SK-N-SH treated with all-trans-retinoic acid at 6 μM for 48 hours (cell line): ENCODE measurements at regions not wholly inside any gene's neighbourhood (a gene's known extent, or its start where the extent isn't known, plus 50 kb on each side); places are given as distances from the start of the nearest gene placed in this dataset.

Experiments used
- ATAC-seq: fragments of 200-7000 bp; cut with Tn5 transposase; 3 replicates; pipeline ENCODE4 v1.9.1; 2020; ENCODE audit warnings: mild to moderate bottlenecking, moderate library complexity
- BACH2 ChIP-seq: fragments of 250-450 bp; sonication (Bioruptor Pico); IDR thresholded peaks from 2 replicates; pipeline ENCODE4 v1.9.0; 2021; ENCODE audit warnings: mild to moderate bottlenecking, borderline replicate concordance
- CSDC2 ChIP-seq: fragments of 250-450 bp; sonication (Bioruptor Pico); IDR thresholded peaks from 2 replicates; pipeline ENCODE4 v1.5.0; 2020; ENCODE audit warnings: mild to moderate bottlenecking, moderate library complexity
- GLIS3 ChIP-seq: fragments of 250-450 bp; sonication (Bioruptor Pico); IDR thresholded peaks from 2 replicates; pipeline ENCODE4 v1.5.0; 2020; ENCODE audit warnings: mild to moderate bottlenecking, moderate library complexity
- ISL1 ChIP-seq: fragments of 250-450 bp; sonication (Bioruptor Pico); IDR thresholded peaks from 2 replicates; pipeline ENCODE4 v2.1.2; 2022; ENCODE audit warnings: mild to moderate bottlenecking, moderate library complexity
- OSR1 ChIP-seq: fragments of 250-450 bp; sonication (Bioruptor Pico); IDR thresholded peaks from 2 replicates; pipeline ENCODE4 v1.8.0; 2022; ENCODE audit warnings: moderate library complexity, mild to moderate bottlenecking, inconsistent platforms
- PPARA ChIP-seq: fragments of 250-450 bp; sonication (Bioruptor Pico); IDR thresholded peaks from 2 replicates; pipeline ENCODE4 v1.5.0; 2020; ENCODE audit warnings: mild to moderate bottlenecking, borderline replicate concordance
- RARB ChIP-seq: fragments of 250-450 bp; sonication (Bioruptor Pico); IDR thresholded peaks from 2 replicates; pipeline ENCODE4 v1.8.0; 2021; ENCODE audit warnings: mild to moderate bottlenecking, moderate library complexity
- SNAI2 ChIP-seq: fragments of 250-450 bp; sonication (Bioruptor Pico); IDR thresholded peaks from 2 replicates; pipeline ENCODE4 v1.5.0; 2020; ENCODE audit warnings: mild to moderate bottlenecking, moderate library complexity
- TCF4 ChIP-seq: fragments of 250-450 bp; sonication (Bioruptor Pico); IDR thresholded peaks from 2 replicates; pipeline ENCODE4 v1.8.0; 2021; ENCODE audit warnings: mild to moderate bottlenecking, moderate library complexity, borderline replicate concordance
- TOX ChIP-seq: fragments of 250-450 bp; sonication (Bioruptor Pico); IDR thresholded peaks from 2 replicates; pipeline ENCODE4 v1.8.0; 2021; ENCODE audit warnings: mild to moderate bottlenecking, moderate library complexity, borderline replicate concordance
- ZC3H10 ChIP-seq: fragments of 250-450 bp; sonication (Bioruptor Pico); IDR thresholded peaks from 2 replicates; pipeline ENCODE4 v1.5.1; 2021; ENCODE audit warnings: mild to moderate bottlenecking, moderate library complexity
- ZFP3 ChIP-seq: fragments of 250-450 bp; sonication (Bioruptor Pico); IDR thresholded peaks from 2 replicates; pipeline ENCODE4 v1.5.0; 2020; ENCODE audit warnings: mild to moderate bottlenecking, moderate library complexity
- ZFP30 ChIP-seq: fragments of 450-650 bp; formaldehyde crosslinking; IDR thresholded peaks from 2 replicates; pipeline ENCODE4 v1.5.0; 2022; ENCODE audit warnings: mild to moderate bottlenecking, moderate library complexity
- ZNF70 ChIP-seq: fragments of 450-650 bp; formaldehyde crosslinking; IDR thresholded peaks from 2 replicates; pipeline ENCODE4 v1.5.0; 2020; ENCODE audit warnings: mild to moderate bottlenecking, moderate library complexity
- ZNF8 ChIP-seq: fragments of 450-650 bp; formaldehyde crosslinking; IDR thresholded peaks from 2 replicates; pipeline ENCODE4 v1.5.0; 2020; ENCODE audit warnings: mild to moderate bottlenecking, moderate library complexity
- TF ChIP-seq, protein P1 (sequence below): fragments of 250-450 bp; sonication (Bioruptor Pico); IDR thresholded peaks from 2 replicates; pipeline ENCODE4 v1.5.1; 2021; ENCODE audit warnings: mild to moderate bottlenecking, moderate library complexity
- TF ChIP-seq, protein P2 (sequence below): fragments of 250-450 bp; sonication (Bioruptor Pico); IDR thresholded peaks from 2 replicates; pipeline ENCODE4 v1.5.0; 2020; ENCODE audit warnings: mild to moderate bottlenecking, moderate library complexity
- TF ChIP-seq, protein P3 (sequence below): fragments of 250-450 bp; sonication (Bioruptor Pico); IDR thresholded peaks from 2 replicates; pipeline ENCODE4 v1.5.1; 2020; ENCODE audit warnings: low read depth, mild to moderate bottlenecking, moderate library complexity

DNA sequence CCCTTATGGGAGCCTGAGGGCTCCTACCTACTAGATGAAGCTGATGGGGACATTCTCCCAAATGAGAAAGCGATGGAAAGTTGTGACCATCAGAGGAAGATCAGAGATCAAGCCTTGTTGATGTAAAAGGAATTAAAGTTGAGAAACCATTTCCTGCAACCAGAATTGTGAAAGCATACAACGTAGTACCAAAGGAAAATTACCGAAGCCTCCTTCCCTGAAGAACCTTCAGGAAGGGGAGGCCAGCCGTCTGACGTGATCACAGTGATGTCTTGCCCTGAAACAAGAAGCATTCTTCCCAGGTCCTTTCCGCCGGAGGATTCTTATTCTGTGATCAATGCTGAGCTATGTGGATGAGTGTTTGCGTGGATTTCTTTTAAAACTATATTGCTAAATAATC lies 211.6 kb upstream of the TNP1 start:
- TF ChIP-seq GLIS3 (CRISPR knock-in tag) (no peak), SNAI2 (CRISPR knock-in tag) (no peak), ZNF70 (CRISPR knock-in tag) (no peak), PPARA (CRISPR knock-in tag) (no peak), ZFP30 (CRISPR knock-in tag) (no peak), BACH2 (CRISPR knock-in tag) (no peak), ZC3H10 (CRISPR knock-in tag) (no peak), OSR1 (no peak)
- TF ChIP-seq, protein P1, sequence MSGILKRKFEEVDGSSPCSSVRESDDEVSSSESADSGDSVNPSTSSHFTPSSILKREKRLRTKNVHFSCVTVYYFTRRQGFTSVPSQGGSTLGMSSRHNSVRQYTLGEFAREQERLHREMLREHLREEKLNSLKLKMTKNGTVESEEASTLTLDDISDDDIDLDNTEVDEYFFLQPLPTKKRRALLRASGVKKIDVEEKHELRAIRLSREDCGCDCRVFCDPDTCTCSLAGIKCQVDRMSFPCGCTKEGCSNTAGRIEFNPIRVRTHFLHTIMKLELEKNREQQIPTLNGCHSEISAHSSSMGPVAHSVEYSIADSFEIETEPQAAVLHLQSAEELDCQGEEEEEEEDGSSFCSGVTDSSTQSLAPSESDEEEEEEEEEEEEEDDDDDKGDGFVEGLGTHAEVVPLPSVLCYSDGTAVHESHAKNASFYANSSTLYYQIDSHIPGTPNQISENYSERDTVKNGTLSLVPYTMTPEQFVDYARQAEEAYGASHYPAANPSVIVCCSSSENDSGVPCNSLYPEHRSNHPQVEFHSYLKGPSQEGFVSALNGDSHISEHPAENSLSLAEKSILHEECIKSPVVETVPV (CRISPR knock-in tag) = no peak
- TF ChIP-seq, protein P2, sequence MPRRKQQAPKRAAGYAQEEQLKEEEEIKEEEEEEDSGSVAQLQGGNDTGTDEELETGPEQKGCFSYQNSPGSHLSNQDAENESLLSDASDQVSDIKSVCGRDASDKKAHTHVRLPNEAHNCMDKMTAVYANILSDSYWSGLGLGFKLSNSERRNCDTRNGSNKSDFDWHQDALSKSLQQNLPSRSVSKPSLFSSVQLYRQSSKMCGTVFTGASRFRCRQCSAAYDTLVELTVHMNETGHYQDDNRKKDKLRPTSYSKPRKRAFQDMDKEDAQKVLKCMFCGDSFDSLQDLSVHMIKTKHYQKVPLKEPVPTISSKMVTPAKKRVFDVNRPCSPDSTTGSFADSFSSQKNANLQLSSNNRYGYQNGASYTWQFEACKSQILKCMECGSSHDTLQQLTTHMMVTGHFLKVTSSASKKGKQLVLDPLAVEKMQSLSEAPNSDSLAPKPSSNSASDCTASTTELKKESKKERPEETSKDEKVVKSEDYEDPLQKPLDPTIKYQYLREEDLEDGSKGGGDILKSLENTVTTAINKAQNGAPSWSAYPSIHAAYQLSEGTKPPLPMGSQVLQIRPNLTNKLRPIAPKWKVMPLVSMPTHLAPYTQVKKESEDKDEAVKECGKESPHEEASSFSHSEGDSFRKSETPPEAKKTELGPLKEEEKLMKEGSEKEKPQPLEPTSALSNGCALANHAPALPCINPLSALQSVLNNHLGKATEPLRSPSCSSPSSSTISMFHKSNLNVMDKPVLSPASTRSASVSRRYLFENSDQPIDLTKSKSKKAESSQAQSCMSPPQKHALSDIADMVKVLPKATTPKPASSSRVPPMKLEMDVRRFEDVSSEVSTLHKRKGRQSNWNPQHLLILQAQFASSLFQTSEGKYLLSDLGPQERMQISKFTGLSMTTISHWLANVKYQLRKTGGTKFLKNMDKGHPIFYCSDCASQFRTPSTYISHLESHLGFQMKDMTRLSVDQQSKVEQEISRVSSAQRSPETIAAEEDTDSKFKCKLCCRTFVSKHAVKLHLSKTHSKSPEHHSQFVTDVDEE (CRISPR knock-in tag) = no peak
- ATAC-seq = no peak

DNA sequence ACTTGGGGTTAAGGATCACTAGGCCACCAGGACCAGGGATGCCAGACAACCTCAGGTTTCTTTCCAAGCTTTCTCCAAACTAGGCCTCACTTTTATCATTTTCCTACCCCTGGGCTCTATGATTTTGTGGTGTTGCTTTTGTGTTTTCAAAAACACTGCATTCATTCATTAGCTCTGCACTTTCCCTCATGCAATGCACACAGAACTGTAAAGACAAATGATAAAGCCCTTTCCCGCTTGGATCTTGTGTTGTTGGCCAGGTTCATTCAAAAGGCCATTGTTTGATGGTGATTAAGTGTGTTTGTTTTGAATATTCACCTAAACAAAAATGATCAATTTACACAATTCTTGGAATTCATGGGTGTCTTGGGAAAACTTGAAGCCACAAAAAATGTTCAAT lies 210.7 kb upstream of the TNP1 start:
- ATAC-seq = no peak
- no peak for TF ChIP-seq SNAI2 (CRISPR knock-in tag)

DNA sequence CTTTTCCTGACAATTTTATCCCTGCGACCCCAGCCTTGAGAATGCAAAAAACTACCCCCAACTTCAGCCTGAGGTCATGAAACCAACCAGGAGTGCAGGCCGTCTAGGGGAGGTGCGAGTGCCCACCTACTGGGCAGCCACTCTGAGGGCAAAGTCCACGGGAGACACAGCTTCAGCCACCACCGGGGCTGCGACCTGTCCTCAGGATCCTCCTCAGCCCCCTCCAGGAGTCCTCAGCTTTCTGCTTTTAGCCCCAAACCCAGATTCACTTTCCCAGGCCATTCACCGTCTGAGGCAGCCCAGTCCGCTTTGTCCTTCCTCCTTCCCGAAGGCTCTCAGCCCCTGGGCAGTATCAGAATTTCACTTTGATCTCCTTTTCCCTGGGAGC lies 210.2 kb upstream of the TNP1 start:
- TF ChIP-seq, protein P3, sequence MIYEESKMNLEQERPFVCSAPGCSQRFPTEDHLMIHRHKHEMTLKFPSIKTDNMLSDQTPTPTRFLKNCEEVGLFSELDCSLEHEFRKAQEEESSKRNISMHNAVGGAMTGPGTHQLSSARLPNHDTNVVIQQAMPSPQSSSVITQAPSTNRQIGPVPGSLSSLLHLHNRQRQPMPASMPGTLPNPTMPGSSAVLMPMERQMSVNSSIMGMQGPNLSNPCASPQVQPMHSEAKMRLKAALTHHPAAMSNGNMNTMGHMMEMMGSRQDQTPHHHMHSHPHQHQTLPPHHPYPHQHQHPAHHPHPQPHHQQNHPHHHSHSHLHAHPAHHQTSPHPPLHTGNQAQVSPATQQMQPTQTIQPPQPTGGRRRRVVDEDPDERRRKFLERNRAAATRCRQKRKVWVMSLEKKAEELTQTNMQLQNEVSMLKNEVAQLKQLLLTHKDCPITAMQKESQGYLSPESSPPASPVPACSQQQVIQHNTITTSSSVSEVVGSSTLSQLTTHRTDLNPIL (CRISPR knock-in tag) = no peak
- TF ChIP-seq TCF4 (no peak), ZNF70 (CRISPR knock-in tag) (no peak), ISL1 (CRISPR knock-in tag) (no peak), ZFP3 (CRISPR knock-in tag) (no peak), ZC3H10 (CRISPR knock-in tag) (no peak), OSR1 (no peak), GLIS3 (CRISPR knock-in tag) (no peak)
- TF ChIP-seq, protein P1 (CRISPR knock-in tag) = no peak
- no peak for ATAC-seq

DNA sequence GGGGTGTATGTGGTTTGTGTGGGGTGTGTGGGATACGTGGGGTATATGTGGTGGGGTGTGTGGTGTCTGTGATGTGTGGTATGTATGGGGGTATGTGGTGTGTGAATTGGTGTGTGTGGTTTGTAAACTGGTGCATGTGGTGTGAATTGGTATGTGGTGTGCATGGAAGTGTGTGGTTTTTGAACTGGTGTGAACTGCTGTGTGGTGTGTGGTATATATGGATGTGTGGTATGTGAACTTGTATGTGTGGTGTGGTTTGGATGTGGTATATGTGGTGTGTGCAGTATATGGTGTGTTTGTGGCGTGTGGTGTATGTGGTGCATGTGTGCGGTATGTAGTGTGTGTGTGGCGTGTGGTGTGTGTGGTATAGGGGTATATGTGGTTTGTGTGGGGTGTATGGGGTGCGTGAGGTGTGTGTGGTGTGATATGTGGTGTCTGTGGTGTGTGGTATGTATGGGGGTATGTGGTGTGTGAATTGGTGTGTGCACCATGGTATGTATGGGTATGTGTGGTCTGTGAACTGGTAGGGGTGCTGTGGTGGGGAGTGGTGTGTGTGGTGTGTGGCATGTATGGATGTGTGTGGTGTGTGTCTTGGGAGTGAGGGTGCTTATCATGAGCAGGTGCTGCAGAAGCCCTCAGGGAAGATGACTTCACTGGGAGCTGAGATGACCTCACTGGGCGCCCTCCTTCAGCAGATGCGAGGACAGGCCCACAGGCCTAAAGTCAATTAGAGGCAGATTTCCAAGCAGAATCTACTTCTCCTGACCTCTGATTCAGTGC lies 209.6 kb upstream of the TNP1 start:
- ATAC-seq = no peak
- TF ChIP-seq OSR1 (no peak), ZNF8 (no peak), RARB (CRISPR knock-in tag) (no peak), PPARA (CRISPR knock-in tag) (no peak), BACH2 (CRISPR knock-in tag) (no peak), ZC3H10 (CRISPR knock-in tag) (no peak), ZNF70 (CRISPR knock-in tag) (no peak), SNAI2 (CRISPR knock-in tag) (no peak), TOX (CRISPR knock-in tag) (no peak), ZFP30 (CRISPR knock-in tag) (no peak), ISL1 (CRISPR knock-in tag) (no peak), CSDC2 (CRISPR knock-in tag) (no peak)
- TF ChIP-seq, protein P1 (CRISPR knock-in tag) = no peak
- TF ChIP-seq, protein P2 (CRISPR knock-in tag) = no peak
